Heart left ventricle (tissue), 13 donors: ENCODE measurements at regions not wholly inside any gene's neighbourhood (a gene's known extent, or its start where the extent isn't known, plus 50 kb on each side); places are given as distances from the start of the nearest gene placed in this dataset.

Source experiments
- CTCF ChIP-seq, 12 donors: fragments of 200-600 bp; sonication (generic) in 4 of 12; IDR thresholded peaks; one replicate each; pipeline versions ENCODE4 v1.5.0 to v1.8.0; 2018 to 2022; ENCODE audit warnings: antibody characterized with exemption in 12 of 12, mild to moderate bottlenecking in 5 of 12
- POLR2A ChIP-seq, 2 donors: fragments of 450-650 bp; IDR thresholded peaks; one replicate each; pipeline ENCODE4 v1.6.1; 2017; ENCODE audit warnings: antibody characterized with exemption in 2 of 2, mild to moderate bottlenecking in 2 of 2, moderate library complexity in 2 of 2
- donor health status: ischemic (EF 13 %, LVEDD 7.1; RV severe dilation, severe dysfunction).
- donor health status: DM: no; HTN: yes; CAD: no.
- donor health status: DM: no; HTN: no; CAD: no.
- donor health status: ischemic (EF 25% LVEDD 6.9; RV normal size, moderate dysfunction).
- donor health status: ischemic (EF 25% LVEDD 5.7; RV mildly dilated, moderate dysfunction).
- donor health status: ischemic (EF 35%, LVEDD 5.7; RV mildly dilated, moderate dysfunction).
- donor health status: nonischemic (EF 11% LVEDD 7.7; RV severe dilation, severe dysfunction).
- donor health status: DM: yes; HTN: yes; CAD: no.
- donor health status: PGD.
- donor health status: ischemic (EF 29% LVEDD 5.4; RV normal size, mild dysfunction).
- donor health status: nonischemic (EF 23%, LVEDD 6.1; RV moderate dilation, normal function).

- TF ChIP-seq CTCF (IDR thresholded peaks at IDR 0.05): no peak
- no peak for TF ChIP-seq POLR2A (IDR thresholded peaks at IDR 0.05)
These were observed 68.3 kb upstream of the CNKSR2 start for GRCh38 chrX:21305799-21306336.
